ENCODE measurements at regions not wholly inside any gene's neighbourhood (a gene's known extent, or its start where the extent isn't known, plus 50 kb on each side); places are given as distances from the start of the nearest gene placed in this dataset.

DNA sequence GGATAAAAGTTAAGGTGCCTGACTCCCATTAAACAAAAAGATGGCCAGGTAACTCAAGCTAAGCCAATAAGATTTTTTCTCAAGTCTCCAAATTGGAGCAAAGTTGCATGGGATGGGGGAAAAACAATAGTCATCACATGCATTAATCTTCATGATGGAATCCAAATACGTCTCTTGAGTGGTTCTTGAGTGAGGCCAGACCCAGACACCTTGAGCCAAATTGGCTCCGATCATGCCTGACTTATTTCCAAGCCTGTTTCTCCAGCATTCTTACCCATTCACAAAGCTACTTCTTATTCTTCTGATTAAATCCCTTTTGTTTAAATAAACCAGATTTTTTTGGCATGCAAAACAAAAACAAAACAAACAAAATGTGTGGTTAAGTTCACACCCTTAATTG is 420.3 kb upstream of the NRSN1 start:
- H3K4me1 Mint-ChIP-seq (ENCODE audit: low read depth): no peaks in the 10 kb centered on the region
- no peak overlapping the region for H3K27ac Mint-ChIP-seq
- no peaks in the 10 kb centered on the region for H3K27me3 Mint-ChIP-seq
- DNase-seq: no peak
- H3K9me3 Mint-ChIP-seq: peaks cover 2% of the 10 kb centered on the region
- H3K36me3 Mint-ChIP-seq (ENCODE audit: low read depth): no peaks in the 10 kb centered on the region
- no peak overlapping the region for H3K4me3 Mint-ChIP-seq

GRCh38 chr6:23712756-23713155 is 413.3 kb upstream of the NRSN1 start:
- Mint-ChIP-seq H3K27me3 (no peaks in the 10 kb centered on the region), H3K36me3 (ENCODE audit: low read depth) (no peaks in the 10 kb centered on the region), H3K27ac (no peak overlapping the region), H3K9me3 (no peaks in the 10 kb centered on the region), H3K4me1 (ENCODE audit: low read depth) (no peaks in the 10 kb centered on the region), H3K4me3 (no peak overlapping the region)
- DNase-seq: no peak

DNA sequence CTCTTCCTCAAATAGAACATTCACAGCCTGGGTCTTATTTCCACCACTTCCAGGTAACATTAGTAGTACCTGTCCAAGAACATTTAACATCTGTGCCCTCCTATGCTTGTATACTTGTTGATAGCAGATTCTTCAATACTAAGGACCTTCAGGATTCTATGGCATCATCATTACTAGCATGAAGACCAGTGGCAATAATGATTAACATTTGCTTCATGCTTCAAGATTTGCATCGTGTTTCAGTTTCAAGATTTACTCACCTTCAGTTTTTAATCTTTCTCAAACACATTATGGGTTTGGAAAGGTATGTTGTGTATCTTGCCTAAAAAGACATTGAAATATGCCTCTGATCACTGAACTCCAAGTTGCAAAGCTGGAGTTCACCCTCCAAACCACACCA is 412.8 kb upstream of the NRSN1 start:
- DNase-seq: no peak
- no peaks in the 10 kb centered on the region for H3K9me3 Mint-ChIP-seq
- no peaks in the 10 kb centered on the region for H3K36me3 Mint-ChIP-seq (ENCODE audit: low read depth)
- H3K4me1 Mint-ChIP-seq (ENCODE audit: low read depth): no peaks in the 10 kb centered on the region
- no peak overlapping the region for H3K27ac Mint-ChIP-seq
- no peak overlapping the region for H3K4me3 Mint-ChIP-seq
- H3K27me3 Mint-ChIP-seq: no peaks in the 10 kb centered on the region

- H3K4me1 Mint-ChIP-seq (ENCODE audit: low read depth): no peaks in the 10 kb centered on the region
- H3K27ac Mint-ChIP-seq: no peak overlapping the region
- H3K36me3 Mint-ChIP-seq (ENCODE audit: low read depth): no peaks in the 10 kb centered on the region
- no peaks in the 10 kb centered on the region for H3K27me3 Mint-ChIP-seq
- no peak for DNase-seq
- no peaks in the 10 kb centered on the region for H3K9me3 Mint-ChIP-seq
- H3K4me3 Mint-ChIP-seq: no peak overlapping the region
These were observed 397.3 kb upstream of the NRSN1 start for GRCh38 chr6:23728707-23729106.

- Mint-ChIP-seq H3K36me3 (ENCODE audit: low read depth) (no peaks in the 10 kb centered on the region), H3K9me3 (no peaks in the 10 kb centered on the region), H3K27me3 (no peaks in the 10 kb centered on the region), H3K27ac (no peak overlapping the region), H3K4me3 (no peak overlapping the region), H3K4me1 (ENCODE audit: low read depth) (no peaks in the 10 kb centered on the region)
- DNase-seq: no peak
These were observed 394.4 kb upstream of the NRSN1 start for GRCh38 chr6:23731609-23732008.

GRCh38 chr6:23732521-23732920 is 393.5 kb upstream of the NRSN1 start:
- no peaks in the 10 kb centered on the region for H3K36me3 Mint-ChIP-seq (ENCODE audit: low read depth)
- DNase-seq: no peak
- no peaks in the 10 kb centered on the region for H3K27me3 Mint-ChIP-seq
- no peaks in the 10 kb centered on the region for H3K9me3 Mint-ChIP-seq
- no peak overlapping the region for H3K4me3 Mint-ChIP-seq
- H3K27ac Mint-ChIP-seq: no peak overlapping the region
- H3K4me1 Mint-ChIP-seq (ENCODE audit: low read depth): no peaks in the 10 kb centered on the region

DNA sequence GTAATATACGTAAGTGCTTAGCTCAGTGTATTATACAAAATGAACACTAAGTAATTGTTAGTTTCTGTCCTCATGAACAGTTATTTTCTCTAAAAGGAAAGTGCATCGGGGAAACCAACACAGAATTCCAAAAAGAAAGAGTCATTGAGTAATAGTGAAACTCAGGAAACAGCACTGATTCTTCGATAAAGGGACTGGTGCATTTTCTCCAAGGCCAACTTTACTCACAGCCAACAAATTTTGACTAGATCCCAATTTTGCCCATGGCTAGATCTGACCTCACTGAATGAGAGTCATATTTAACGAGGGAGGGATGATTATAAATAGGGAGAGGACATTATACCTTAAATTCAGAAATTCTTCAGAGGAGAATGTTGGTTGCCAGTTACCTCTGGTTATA is 390.9 kb upstream of the NRSN1 start:
- Mint-ChIP-seq H3K27ac (no peak overlapping the region), H3K9me3 (no peaks in the 10 kb centered on the region), H3K27me3 (no peaks in the 10 kb centered on the region), H3K4me3 (no peak overlapping the region), H3K4me1 (ENCODE audit: low read depth) (no peaks in the 10 kb centered on the region), H3K36me3 (ENCODE audit: low read depth) (no peaks in the 10 kb centered on the region)
- no peak for DNase-seq

DNA sequence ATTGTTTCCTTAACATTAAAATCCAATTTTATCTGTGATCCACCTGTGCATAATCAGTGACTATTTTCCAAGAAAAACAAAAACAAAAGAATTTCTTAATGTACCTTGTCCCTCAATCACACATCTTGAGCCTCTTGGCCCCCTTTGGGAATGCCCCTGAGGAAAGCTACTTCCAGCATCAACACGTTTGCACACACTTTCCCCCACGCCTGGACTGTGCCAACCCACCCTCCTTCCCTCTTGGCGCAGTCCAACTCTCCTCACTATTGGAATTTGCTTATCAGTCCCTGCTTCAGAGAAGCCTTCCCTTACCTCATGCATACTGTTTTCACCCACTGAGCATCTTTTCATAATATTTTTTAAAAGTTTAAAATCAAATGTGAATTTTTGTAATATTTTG is 389.4 kb upstream of the NRSN1 start:
- H3K4me1 Mint-ChIP-seq (ENCODE audit: low read depth): no peaks in the 10 kb centered on the region
- H3K27ac Mint-ChIP-seq: no peak overlapping the region
- no peak for DNase-seq
- H3K9me3 Mint-ChIP-seq: no peaks in the 10 kb centered on the region
- H3K4me3 Mint-ChIP-seq: no peak overlapping the region
- H3K36me3 Mint-ChIP-seq (ENCODE audit: low read depth): no peaks in the 10 kb centered on the region
- H3K27me3 Mint-ChIP-seq: no peaks in the 10 kb centered on the region

GRCh38 chr6:23747239-23747638 is 378.8 kb upstream of the NRSN1 start:
- no peak overlapping the region for H3K27ac Mint-ChIP-seq
- DNase-seq: no peak
- H3K27me3 Mint-ChIP-seq: no peaks in the 10 kb centered on the region
- no peaks in the 10 kb centered on the region for H3K9me3 Mint-ChIP-seq
- H3K4me3 Mint-ChIP-seq: no peak overlapping the region
- no peaks in the 10 kb centered on the region for H3K4me1 Mint-ChIP-seq (ENCODE audit: low read depth)
- no peaks in the 10 kb centered on the region for H3K36me3 Mint-ChIP-seq (ENCODE audit: low read depth)

DNA sequence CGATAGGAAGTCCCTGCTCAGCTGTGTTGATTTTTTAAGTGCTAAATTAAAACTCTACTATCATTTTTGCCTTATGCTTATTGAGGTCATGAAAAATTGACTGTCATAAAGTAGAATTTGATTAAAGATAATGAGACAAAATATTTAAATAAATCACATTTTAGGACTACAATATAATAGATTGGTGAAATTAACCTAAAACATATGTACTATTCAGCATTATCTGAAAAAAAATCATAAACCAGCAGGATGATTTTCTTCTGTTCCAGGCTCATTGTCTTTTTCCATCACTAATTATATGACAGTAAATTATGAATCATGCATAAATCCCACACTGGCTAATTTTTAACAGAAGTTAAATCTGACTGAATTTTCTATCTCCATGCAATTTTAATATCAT is 373.6 kb upstream of the NRSN1 start:
- Mint-ChIP-seq H3K27ac (no peak overlapping the region), H3K36me3 (ENCODE audit: low read depth) (no peaks in the 10 kb centered on the region), H3K4me3 (no peak overlapping the region), H3K4me1 (ENCODE audit: low read depth) (no peaks in the 10 kb centered on the region), H3K27me3 (no peaks in the 10 kb centered on the region), H3K9me3 (peaks cover 2% of the 10 kb centered on the region)
- no peak for DNase-seq

DNA sequence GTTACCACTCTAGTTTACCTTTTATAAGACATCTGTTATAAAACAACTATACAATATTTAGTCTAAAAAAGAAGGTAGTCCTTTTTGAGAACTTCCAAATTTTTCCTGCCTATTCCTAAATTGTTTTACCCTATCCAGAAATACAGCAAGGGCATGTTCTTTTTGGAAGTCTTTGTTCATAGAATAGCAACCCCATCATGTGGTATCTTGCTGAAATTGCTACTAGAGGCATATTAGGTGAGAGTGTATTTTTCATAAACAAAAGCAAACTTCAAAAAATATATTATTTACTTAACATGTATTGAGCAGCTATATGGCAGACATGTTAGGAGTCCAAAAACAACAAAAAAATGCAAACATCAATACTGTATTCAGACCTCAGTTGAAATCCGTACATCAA is 371.8 kb upstream of the NRSN1 start:
- Mint-ChIP-seq H3K4me3 (no peak overlapping the region), H3K9me3 (peaks cover 2% of the 10 kb centered on the region), H3K27ac (no peak overlapping the region), H3K27me3 (no peaks in the 10 kb centered on the region), H3K36me3 (ENCODE audit: low read depth) (no peaks in the 10 kb centered on the region), H3K4me1 (ENCODE audit: low read depth) (no peaks in the 10 kb centered on the region)
- no peak for DNase-seq

GRCh38 chr6:23775127-23775526 is 350.9 kb upstream of the NRSN1 start:
- Mint-ChIP-seq H3K4me1 (ENCODE audit: low read depth) (no peaks in the 10 kb centered on the region), H3K9me3 (peaks cover 7% of the 10 kb centered on the region), H3K27me3 (no peaks in the 10 kb centered on the region), H3K27ac (no peak overlapping the region), H3K36me3 (ENCODE audit: low read depth) (no peaks in the 10 kb centered on the region), H3K4me3 (no peak overlapping the region)
- no peak for DNase-seq

DNA sequence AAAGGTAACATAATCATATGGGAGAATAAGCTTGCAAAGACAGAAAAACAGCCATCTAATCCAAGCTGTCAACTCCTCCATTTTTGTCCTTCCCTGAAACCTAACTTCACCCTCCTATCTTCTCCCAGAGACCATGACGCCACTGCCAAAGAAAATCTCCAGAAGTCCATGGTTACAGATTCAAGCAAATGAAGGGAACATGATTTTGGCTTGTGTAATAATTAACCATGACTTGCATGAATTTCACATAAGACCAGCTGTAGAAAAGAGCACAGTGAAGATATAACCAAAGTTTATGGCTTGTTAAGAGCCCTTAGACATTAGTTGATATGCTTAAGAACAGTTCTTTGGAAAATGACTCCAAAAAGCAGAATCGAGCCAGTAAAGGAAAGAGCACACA is 342.1 kb upstream of the NRSN1 start:
- no peak overlapping the region for H3K4me3 Mint-ChIP-seq
- H3K36me3 Mint-ChIP-seq (ENCODE audit: low read depth): no peaks in the 10 kb centered on the region
- H3K9me3 Mint-ChIP-seq: peaks cover 7% of the 10 kb centered on the region
- H3K4me1 Mint-ChIP-seq (ENCODE audit: low read depth): no peaks in the 10 kb centered on the region
- H3K27me3 Mint-ChIP-seq: no peaks in the 10 kb centered on the region
- DNase-seq: no peak
- H3K27ac Mint-ChIP-seq: no peak overlapping the region

DNA sequence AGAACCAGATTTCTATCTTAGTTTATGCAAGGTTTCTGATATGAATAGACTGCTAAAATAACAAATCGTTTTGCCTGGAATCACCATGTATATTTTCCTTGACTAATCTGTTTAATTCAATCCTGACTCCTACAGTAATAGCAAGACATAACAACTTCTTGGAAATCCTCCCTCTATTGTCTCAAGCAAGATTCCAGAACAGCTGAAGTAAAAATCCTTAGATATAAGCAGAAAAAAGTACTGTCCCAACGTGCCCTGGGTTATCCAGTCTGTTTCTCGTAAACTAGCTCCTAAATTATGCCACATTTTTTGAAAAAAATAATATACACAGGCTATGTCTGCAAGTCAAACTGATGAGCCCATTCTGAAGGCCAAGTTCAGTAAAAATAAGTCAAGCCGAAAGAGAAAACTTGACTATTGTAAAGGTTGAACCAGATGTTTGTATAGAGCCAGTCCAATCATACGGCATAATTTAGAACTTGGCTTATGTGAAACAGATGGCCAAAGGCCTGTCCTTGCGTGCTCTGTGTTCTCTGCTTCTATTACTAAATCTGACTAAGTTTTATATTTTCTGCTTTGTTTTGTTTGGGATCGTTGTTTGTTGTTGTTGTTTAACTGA is 341.6 kb upstream of the NRSN1 start:
- no peaks in the 10 kb centered on the region for H3K4me1 Mint-ChIP-seq (ENCODE audit: low read depth)
- no peaks in the 10 kb centered on the region for H3K36me3 Mint-ChIP-seq (ENCODE audit: low read depth)
- H3K9me3 Mint-ChIP-seq: peaks cover 7% of the 10 kb centered on the region
- H3K27ac Mint-ChIP-seq: no peak overlapping the region
- no peak for DNase-seq
- no peaks in the 10 kb centered on the region for H3K27me3 Mint-ChIP-seq
- H3K4me3 Mint-ChIP-seq: no peak overlapping the region

GRCh38 chr6:23790756-23791155 is 335.3 kb upstream of the NRSN1 start:
- DNase-seq: no peak
- Mint-ChIP-seq H3K4me1 (ENCODE audit: low read depth) (no peaks in the 10 kb centered on the region), H3K27me3 (no peaks in the 10 kb centered on the region), H3K27ac (no peak overlapping the region), H3K36me3 (ENCODE audit: low read depth) (no peaks in the 10 kb centered on the region), H3K9me3 (no peaks in the 10 kb centered on the region), H3K4me3 (no peak overlapping the region)

DNA sequence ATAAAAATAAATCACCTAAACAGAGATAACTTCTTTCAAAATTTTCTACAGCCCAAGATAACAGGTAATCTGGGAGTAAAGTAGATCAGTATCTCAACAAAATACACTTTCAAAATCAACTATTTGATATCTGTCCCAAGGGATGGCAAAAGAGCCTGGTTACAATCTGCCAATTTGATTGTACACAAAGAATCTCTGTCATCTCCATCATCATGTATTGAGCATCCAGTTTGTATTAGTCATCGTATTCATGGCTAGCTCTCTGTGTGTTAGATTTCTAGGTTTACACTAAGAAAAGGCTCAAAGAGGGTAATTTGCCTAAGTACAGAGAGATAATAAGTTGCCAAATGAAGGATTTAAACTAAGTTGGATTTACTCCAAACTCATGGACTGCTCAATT is 329.0 kb upstream of the NRSN1 start:
- H3K4me3 Mint-ChIP-seq: no peak overlapping the region
- no peak for DNase-seq
- H3K9me3 Mint-ChIP-seq: no peaks in the 10 kb centered on the region
- no peaks in the 10 kb centered on the region for H3K36me3 Mint-ChIP-seq (ENCODE audit: low read depth)
- no peak overlapping the region for H3K27ac Mint-ChIP-seq
- H3K27me3 Mint-ChIP-seq: no peaks in the 10 kb centered on the region
- no peaks in the 10 kb centered on the region for H3K4me1 Mint-ChIP-seq (ENCODE audit: low read depth)
